GM12878 (cell line): ENCODE measurements at regions not wholly inside any gene's neighbourhood (a gene's known extent, or its start where the extent isn't known, plus 50 kb on each side); places are given as distances from the start of the nearest gene placed in this dataset.

Experiments
- ATAC-seq: fragments of 200-7000 bp; cut with Tn5 transposase; 3 replicates; pipeline ENCODE4 v1.9.1; 2020; ENCODE audit warnings: mild to moderate bottlenecking, moderate library complexity
- BruUV-seq: library from RNA; stranded (reverse); fragments of 400-500 nt; replicated peaks from 2 replicates; lab custom pipeline; 2021; lab: Mats Ljungman, UMichigan
- CTCF ChIA-PET: fragments of 300-600 bp; sonication (Branson Sonifier 250); formaldehyde crosslinking; extraction: SDS; loops from one replicate; lab custom pipeline; 2021; ENCODE audit warnings: inconsistent platforms; lab: Yijun Ruan, JAX
- POLR2A ChIA-PET: fragments of 350-600 bp; formaldehyde crosslinking; extraction: SDS; loops from one replicate; lab custom pipeline; 2021; ENCODE audit warnings: inconsistent platforms; lab: Charles Lee
- RAD21 ChIA-PET: fragments of 300-600 bp; sonication (Branson Sonifier 250); formaldehyde crosslinking; loops from one replicate; lab custom pipeline; 2023; ENCODE audit warnings: antibody characterized with exemption; ENCODE audit not compliant: unreplicated experiment; lab: Charles Lee
- SMC1A ChIA-PET: fragments of 300-600 bp; sonication (Branson Sonifier 250); formaldehyde crosslinking; loops from one replicate; lab custom pipeline; 2023; ENCODE audit not compliant: unreplicated experiment, uncharacterized antibody; lab: Charles Lee
- DNase-seq: peaks from one replicate; pipeline ENCODE4 v3.0.0-alpha.2; 2011; ENCODE audit warnings: low read depth, low spot score
- FAIRE-seq: peaks from 3 replicates; lab custom pipeline; 2011; peaks lifted over from hg19 to GRCh38; lab: Jason Lieb, UNC
- H2AFZ ChIP-seq: 2 replicates; pipeline ENCODE4 v1.6.0; 2011; ENCODE audit warnings: low read depth, low read length, control low read depth; ENCODE audit not compliant: control insufficient read depth
- H3K27ac ChIP-seq: 2 replicates; pipeline ENCODE4 v1.5.1; 2011; ENCODE audit warnings: control low read depth; ENCODE audit not compliant: control insufficient read depth, insufficient read depth
- H3K27me3 ChIP-seq, 2 experiments: replicated peaks in 1 of 2; 2 replicates each; pipeline versions ENCODE4 v1.6.0 to v1.6.1; 2011; ENCODE audit warnings: low read length in 1 of 2; ENCODE audit not compliant: control insufficient read depth in 2 of 2, insufficient read depth in 2 of 2
- H3K36me3 ChIP-seq, 2 experiments: 2 replicates each; pipeline ENCODE4 v1.5.1; 2011; ENCODE audit warnings: low read length in 1 of 2; ENCODE audit not compliant: control insufficient read depth in 2 of 2, insufficient read depth in 2 of 2
- H3K4me1 ChIP-seq: 2 replicates; pipeline ENCODE4 v1.6.1; 2011; ENCODE audit warnings: mild to moderate bottlenecking, low read length, moderate library complexity, mixed read lengths; ENCODE audit not compliant: control insufficient read depth, insufficient read depth
- H3K4me2 ChIP-seq: 2 replicates; pipeline ENCODE4 v1.6.0; 2011; ENCODE audit warnings: control low read depth; ENCODE audit not compliant: control insufficient read depth, insufficient read depth
- H3K4me3 ChIP-seq: fragments of 200-600 bp; sonication (generic); 2 replicates; pipeline ENCODE4 v1.5.1; 2016
- H3K79me2 ChIP-seq: 2 replicates; pipeline ENCODE4 v1.6.0; 2011; ENCODE audit warnings: low read length; ENCODE audit not compliant: control insufficient read depth, insufficient read depth
- H3K9ac ChIP-seq: 2 replicates; pipeline ENCODE4 v1.8.0; 2011; ENCODE audit warnings: low read length, control low read depth, mixed read lengths; ENCODE audit not compliant: control insufficient read depth, insufficient read depth
- H3K9me3 ChIP-seq: replicated peaks from 3 replicates; pipeline ENCODE4 v1.5.1; 2011; ENCODE audit warnings: mild to moderate bottlenecking, low read length; ENCODE audit not compliant: control insufficient read depth, insufficient read depth
- H4K20me1 ChIP-seq: 2 replicates; pipeline ENCODE4 v1.6.0; 2011; ENCODE audit not compliant: control insufficient read depth, insufficient read depth
- BACH1 ChIP-seq: fragments of 450-650 bp; IDR thresholded peaks from 2 replicates; pipeline ENCODE4 v1.6.1; 2017; ENCODE audit warnings: mild to moderate bottlenecking, borderline replicate concordance
- JUND ChIP-seq: IDR thresholded peaks from 2 replicates; pipeline ENCODE4 v1.6.1; 2012; ENCODE audit warnings: low read depth, mild to moderate bottlenecking, low read length, improper control_type of control experiment, moderate library complexity
- KDM1A ChIP-seq: fragments of 200-600 bp; sonication (generic); IDR thresholded peaks from 2 replicates; pipeline ENCODE4 v1.6.1; 2016; ENCODE audit warnings: borderline replicate concordance
- NR2F1 ChIP-seq: fragments of 450-650 bp; conservative IDR thresholded peaks from 2 replicates; pipeline ENCODE4 v1.6.1; 2017; ENCODE audit warnings: mild to moderate bottlenecking
- SIN3A ChIP-seq: IDR thresholded peaks from 2 replicates; pipeline ENCODE4 v1.6.1; 2012; ENCODE audit warnings: low read depth, low read length, improper control_type of control experiment
- SREBF1 ChIP-seq: IDR thresholded peaks from 2 replicates; pipeline ENCODE4 v1.6.1; 2012; ENCODE audit warnings: mild to moderate bottlenecking, low read length
- TARDBP ChIP-seq: IDR thresholded peaks from 2 replicates; pipeline ENCODE4 v1.6.1; 2016; ENCODE audit warnings: borderline replicate concordance
- YBX1 ChIP-seq: fragments of 450-650 bp; IDR thresholded peaks from 2 replicates; pipeline ENCODE4 v1.6.1; 2016; ENCODE audit warnings: antibody characterized with exemption
- ZNF207 ChIP-seq: fragments of 450-650 bp; IDR thresholded peaks from 2 replicates; pipeline ENCODE4 v1.6.1; 2014; ENCODE audit warnings: antibody characterized with exemption, mild to moderate bottlenecking, borderline replicate concordance
- WGBS: methylation state at CpG from one replicate; pipeline ENCODE4 v1.1.6; 2016; ENCODE audit warnings: low lambda C conversion rate; ENCODE audit not compliant: insufficient replicate concordance, insufficient coverage; ENCODE audit errors: missing lambda C conversion rate; 5-methylcytosine and 5-hydroxymethylcytosine counted together
- in situ Hi-C: fragments of 300-500 bp; cut with MboI; formaldehyde crosslinking; loops from 9 replicates; pipeline ENCODE4 v1.14.3; 2018; ENCODE audit warnings: mixed read lengths
- intact Hi-C: fragments of 100-400 bp; cut with micrococcal nuclease; formaldehyde crosslinking; loops from one replicate; pipeline ENCODE4 v1.14.2; 2022; ENCODE audit not compliant: unreplicated experiment
- TF ChIP-seq, protein P1 (sequence below): fragments of 450-650 bp; IDR thresholded peaks from 2 replicates; pipeline ENCODE4 v1.6.1; 2017; ENCODE audit warnings: mild to moderate bottlenecking, moderate library complexity
- TF ChIP-seq, protein P2 (sequence below): fragments of 150-350 bp; IDR thresholded peaks from 2 replicates; pipeline ENCODE4 v1.6.1; 2016; ENCODE audit warnings: low read depth, low read length

DNA sequence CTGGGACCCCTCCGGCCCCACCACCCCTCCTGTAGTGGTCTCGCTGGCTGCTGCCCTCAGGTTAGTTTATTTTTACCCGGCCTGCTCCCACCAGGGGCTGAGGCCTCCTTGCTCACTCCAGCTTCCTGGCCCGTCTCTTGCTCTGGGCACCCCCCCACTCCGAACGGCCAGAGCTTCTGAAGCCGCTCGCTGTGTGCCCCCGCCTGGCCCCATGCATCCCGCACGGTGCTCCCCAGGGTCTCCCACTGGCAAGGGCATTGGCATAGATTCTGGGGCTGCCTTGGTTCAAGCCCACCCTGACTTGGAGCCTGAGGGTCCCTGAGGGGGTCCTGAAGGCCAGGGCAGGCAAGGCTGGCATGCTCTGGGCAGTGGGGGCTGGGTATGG is 186.4 kb downstream of the SEC14L1 start:
- Histone ChIP-seq H3K27ac (no peak overlapping the region), H3K4me1 (peaks cover 55% of the 10 kb centered on the region), H3K79me2 (peaks cover 71% of the 10 kb centered on the region), H3K36me3 (peaks cover 0 to 2% of the 10 kb centered on the region in 2 experiments; a peak in 2 of 4 replicates), H4K20me1 (no peaks in the 10 kb centered on the region), H3K9ac (no peak overlapping the region), H3K27me3 (no peaks in the 10 kb centered on the region), H3K9me3 (no peaks in the 10 kb centered on the region), H3K4me3 (no peak overlapping the region), H2AFZ (no peak overlapping the region), H3K4me2 (no peak overlapping the region)
- no TSS peak for BruUV-seq
- WGBS, result 95% methylated on average over 11 of the region's 11 CpGs
- no peak for ATAC-seq
- SMC1A ChIA-PET, result interaction anchor here (1.1 kb wide), 1 partner anchor 687 kb away, joined by 3 read pairs; no protein-coding TSS in a partner anchor
- RAD21 ChIA-PET, result interaction anchor here (0.6 kb wide), 1 partner anchor 80 kb away, joined by 3 read pairs; no protein-coding TSS in a partner anchor
- TF ChIP-seq NR2F1, result no peak
- TF ChIP-seq ZNF207, result no peak
- TF ChIP-seq YBX1, result no peak
- TF ChIP-seq, protein P1, sequence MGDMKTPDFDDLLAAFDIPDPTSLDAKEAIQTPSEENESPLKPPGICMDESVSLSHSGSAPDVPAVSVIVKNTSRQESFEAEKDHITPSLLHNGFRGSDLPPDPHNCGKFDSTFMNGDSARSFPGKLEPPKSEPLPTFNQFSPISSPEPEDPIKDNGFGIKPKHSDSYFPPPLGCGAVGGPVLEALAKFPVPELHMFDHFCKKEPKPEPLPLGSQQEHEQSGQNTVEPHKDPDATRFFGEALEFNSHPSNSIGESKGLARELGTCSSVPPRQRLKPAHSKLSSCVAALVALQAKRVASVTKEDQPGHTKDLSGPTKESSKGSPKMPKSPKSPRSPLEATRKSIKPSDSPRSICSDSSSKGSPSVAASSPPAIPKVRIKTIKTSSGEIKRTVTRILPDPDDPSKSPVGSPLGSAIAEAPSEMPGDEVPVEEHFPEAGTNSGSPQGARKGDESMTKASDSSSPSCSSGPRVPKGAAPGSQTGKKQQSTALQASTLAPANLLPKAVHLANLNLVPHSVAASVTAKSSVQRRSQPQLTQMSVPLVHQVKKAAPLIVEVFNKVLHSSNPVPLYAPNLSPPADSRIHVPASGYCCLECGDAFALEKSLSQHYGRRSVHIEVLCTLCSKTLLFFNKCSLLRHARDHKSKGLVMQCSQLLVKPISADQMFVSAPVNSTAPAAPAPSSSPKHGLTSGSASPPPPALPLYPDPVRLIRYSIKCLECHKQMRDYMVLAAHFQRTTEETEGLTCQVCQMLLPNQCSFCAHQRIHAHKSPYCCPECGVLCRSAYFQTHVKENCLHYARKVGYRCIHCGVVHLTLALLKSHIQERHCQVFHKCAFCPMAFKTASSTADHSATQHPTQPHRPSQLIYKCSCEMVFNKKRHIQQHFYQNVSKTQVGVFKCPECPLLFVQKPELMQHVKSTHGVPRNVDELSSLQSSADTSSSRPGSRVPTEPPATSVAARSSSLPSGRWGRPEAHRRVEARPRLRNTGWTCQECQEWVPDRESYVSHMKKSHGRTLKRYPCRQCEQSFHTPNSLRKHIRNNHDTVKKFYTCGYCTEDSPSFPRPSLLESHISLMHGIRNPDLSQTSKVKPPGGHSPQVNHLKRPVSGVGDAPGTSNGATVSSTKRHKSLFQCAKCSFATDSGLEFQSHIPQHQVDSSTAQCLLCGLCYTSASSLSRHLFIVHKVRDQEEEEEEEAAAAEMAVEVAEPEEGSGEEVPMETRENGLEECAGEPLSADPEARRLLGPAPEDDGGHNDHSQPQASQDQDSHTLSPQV, result no peak
- TF ChIP-seq, protein P2, sequence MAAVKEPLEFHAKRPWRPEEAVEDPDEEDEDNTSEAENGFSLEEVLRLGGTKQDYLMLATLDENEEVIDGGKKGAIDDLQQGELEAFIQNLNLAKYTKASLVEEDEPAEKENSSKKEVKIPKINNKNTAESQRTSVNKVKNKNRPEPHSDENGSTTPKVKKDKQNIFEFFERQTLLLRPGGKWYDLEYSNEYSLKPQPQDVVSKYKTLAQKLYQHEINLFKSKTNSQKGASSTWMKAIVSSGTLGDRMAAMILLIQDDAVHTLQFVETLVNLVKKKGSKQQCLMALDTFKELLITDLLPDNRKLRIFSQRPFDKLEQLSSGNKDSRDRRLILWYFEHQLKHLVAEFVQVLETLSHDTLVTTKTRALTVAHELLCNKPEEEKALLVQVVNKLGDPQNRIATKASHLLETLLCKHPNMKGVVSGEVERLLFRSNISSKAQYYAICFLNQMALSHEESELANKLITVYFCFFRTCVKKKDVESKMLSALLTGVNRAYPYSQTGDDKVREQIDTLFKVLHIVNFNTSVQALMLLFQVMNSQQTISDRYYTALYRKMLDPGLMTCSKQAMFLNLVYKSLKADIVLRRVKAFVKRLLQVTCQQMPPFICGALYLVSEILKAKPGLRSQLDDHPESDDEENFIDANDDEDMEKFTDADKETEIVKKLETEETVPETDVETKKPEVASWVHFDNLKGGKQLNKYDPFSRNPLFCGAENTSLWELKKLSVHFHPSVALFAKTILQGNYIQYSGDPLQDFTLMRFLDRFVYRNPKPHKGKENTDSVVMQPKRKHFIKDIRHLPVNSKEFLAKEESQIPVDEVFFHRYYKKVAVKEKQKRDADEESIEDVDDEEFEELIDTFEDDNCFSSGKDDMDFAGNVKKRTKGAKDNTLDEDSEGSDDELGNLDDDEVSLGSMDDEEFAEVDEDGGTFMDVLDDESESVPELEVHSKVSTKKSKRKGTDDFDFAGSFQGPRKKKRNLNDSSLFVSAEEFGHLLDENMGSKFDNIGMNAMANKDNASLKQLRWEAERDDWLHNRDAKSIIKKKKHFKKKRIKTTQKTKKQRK, result no peak
- TF ChIP-seq BACH1, result no peak
- no peak for TF ChIP-seq JUND
- TF ChIP-seq SIN3A, result no peak
- TF ChIP-seq KDM1A, result no peak
- no peak for TF ChIP-seq TARDBP
- no peak for TF ChIP-seq SREBF1
- no peak for FAIRE-seq
- intact Hi-C loops, result loop anchor here (10.0 kb wide), 1 partner anchor 628 kb away; the partner anchor contains the start of gene TNRC6C
- CTCF ChIA-PET, result interaction anchor here (1.3 kb wide), 1 partner anchor 73 kb away, joined by 3 read pairs; no protein-coding TSS in a partner anchor
- POLR2A ChIA-PET, result no interaction called here
- in situ Hi-C loops, result loop anchor here (5.0 to 25.0 kb wide), 2 partner anchors 110 to 165 kb away; no protein-coding TSS in a partner anchor
- DNase-seq, result no peak
